ENCODE measurements at regions not wholly inside any gene's neighbourhood (a gene's known extent, or its start where the extent isn't known, plus 50 kb on each side); places are given as distances from the start of the nearest gene placed in this dataset.

- TF ChIP-seq CTCF (conservative IDR thresholded peaks at IDR 0.05) = no peak
- no peak overlapping the region for H3K27ac ChIP-seq
Measured at GRCh38 chrX:39018541-39018940, 217.3 kb downstream of the MID1IP1 start.

- no peak overlapping the region for H3K27ac ChIP-seq
- no peak for TF ChIP-seq CTCF (conservative IDR thresholded peaks at IDR 0.05)
Measured at GRCh38 chrX:39019056-39019455, 217.8 kb downstream of the MID1IP1 start.

- TF ChIP-seq CTCF (conservative IDR thresholded peaks at IDR 0.05) = no peak
- no peak overlapping the region for H3K27ac ChIP-seq
Measured at GRCh38 chrX:39020051-39020669, 218.9 kb downstream of the MID1IP1 start.

GRCh38 chrX:39022106-39022505 is 220.8 kb downstream of the MID1IP1 start:
- no peak overlapping the region for H3K27ac ChIP-seq
- no peak for TF ChIP-seq CTCF (conservative IDR thresholded peaks at IDR 0.05)

GRCh38 chrX:39029221-39029620 is 228.0 kb downstream of the MID1IP1 start:
- H3K27ac ChIP-seq = no peak overlapping the region
- TF ChIP-seq CTCF (conservative IDR thresholded peaks at IDR 0.05) = no peak

GRCh38 chrX:39030636-39031035 is 229.4 kb downstream of the MID1IP1 start:
- TF ChIP-seq CTCF (conservative IDR thresholded peaks at IDR 0.05) = no peak

GRCh38 chrX:39039890-39040289 is 238.6 kb downstream of the MID1IP1 start:
- no peak for TF ChIP-seq CTCF (conservative IDR thresholded peaks at IDR 0.05)
- no peak overlapping the region for H3K27ac ChIP-seq

More at GRCh38 chrX:39030636-39031035, 229.4 kb downstream of the MID1IP1 start:
- H3K27ac ChIP-seq = no peak overlapping the region

Measured in VCaP (cell line).